ENCODE measurements at regions not wholly inside any gene's neighbourhood (a gene's known extent, or its start where the extent isn't known, plus 50 kb on each side); places are given as distances from the start of the nearest gene placed in this dataset.

GRCh38 chr9:20216438-20216837 lies 405.9 kb downstream of the MLLT3 start:
- Histone ChIP-seq H3K4me3 (no peak overlapping the region), H3K27me3 (no peaks in the 10 kb centered on the region), H3K36me3 (no peaks in the 10 kb centered on the region), H3K9me3 (no peaks in the 10 kb centered on the region), H3K4me1 (no peaks in the 10 kb centered on the region), H3K27ac (no peak overlapping the region)
- intact Hi-C loops (cut with DNase I): no loop called here
- no peak for DNase-seq (ENCODE audit: extremely low spot score in 2 of 2)
- TF ChIP-seq POLR2AphosphoS5 (IDR thresholded peaks at IDR 0.05; ENCODE audit: insufficient read depth in 1 of 2, low read depth in 1 of 2) (no peak), POLR2A (IDR thresholded peaks at IDR 0.05) (no peak), CTCF (IDR thresholded peaks at IDR 0.05) (no peak)

GRCh38 chr9:20215552-20215951 lies 406.7 kb downstream of the MLLT3 start:
- no peaks in the 10 kb centered on the region for H3K27me3 ChIP-seq
- no peaks in the 10 kb centered on the region for H3K4me1 ChIP-seq
- H3K27ac ChIP-seq: no peak overlapping the region
- no peak overlapping the region for H3K4me3 ChIP-seq
- no peaks in the 10 kb centered on the region for H3K36me3 ChIP-seq
- intact Hi-C loops (cut with DNase I): no loop called here
- DNase-seq (ENCODE audit: extremely low spot score in 2 of 2): no peak
- TF ChIP-seq CTCF (IDR thresholded peaks at IDR 0.05): no peak
- no peak for TF ChIP-seq POLR2A (IDR thresholded peaks at IDR 0.05)
- TF ChIP-seq POLR2AphosphoS5 (IDR thresholded peaks at IDR 0.05; ENCODE audit: insufficient read depth in 1 of 2, low read depth in 1 of 2): no peak
- no peaks in the 10 kb centered on the region for H3K9me3 ChIP-seq

- Histone ChIP-seq H3K27me3 (no peaks in the 10 kb centered on the region), H3K4me3 (no peak overlapping the region), H3K4me1 (no peaks in the 10 kb centered on the region), H3K9me3 (no peaks in the 10 kb centered on the region), H3K36me3 (no peaks in the 10 kb centered on the region), H3K27ac (no peak overlapping the region)
- intact Hi-C loops (cut with DNase I): no loop called here
- DNase-seq (ENCODE audit: extremely low spot score in 2 of 2): no peak
- TF ChIP-seq POLR2AphosphoS5 (IDR thresholded peaks at IDR 0.05; ENCODE audit: insufficient read depth in 1 of 2, low read depth in 1 of 2) (no peak), CTCF (IDR thresholded peaks at IDR 0.05) (no peak), POLR2A (IDR thresholded peaks at IDR 0.05) (no peak)
Observed at GRCh38 chr9:20212806-20213205, 409.5 kb downstream of the MLLT3 start.

GRCh38 chr9:20209391-20210340 lies 412.6 kb downstream of the MLLT3 start:
- no peak for TF ChIP-seq POLR2A (IDR thresholded peaks at IDR 0.05)
- no peak for TF ChIP-seq CTCF (IDR thresholded peaks at IDR 0.05)
- TF ChIP-seq POLR2AphosphoS5 (IDR thresholded peaks at IDR 0.05; ENCODE audit: insufficient read depth in 1 of 2, low read depth in 1 of 2): no peak
- H3K4me1 ChIP-seq: no peaks in the 10 kb centered on the region
- no peak for DNase-seq (ENCODE audit: extremely low spot score in 2 of 2)
- no peaks in the 10 kb centered on the region for H3K9me3 ChIP-seq
- intact Hi-C loops (cut with DNase I): no loop called here
- H3K36me3 ChIP-seq: no peaks in the 10 kb centered on the region
- H3K27ac ChIP-seq: no peak overlapping the region
- no peak overlapping the region for H3K4me3 ChIP-seq
- no peaks in the 10 kb centered on the region for H3K27me3 ChIP-seq

GRCh38 chr9:20208961-20209371 lies 413.3 kb downstream of the MLLT3 start:
- no peaks in the 10 kb centered on the region for H3K36me3 ChIP-seq
- no peaks in the 10 kb centered on the region for H3K9me3 ChIP-seq
- H3K4me3 ChIP-seq: no peak overlapping the region
- intact Hi-C loops (cut with DNase I): no loop called here
- TF ChIP-seq POLR2A (IDR thresholded peaks at IDR 0.05) (no peak), POLR2AphosphoS5 (IDR thresholded peaks at IDR 0.05; ENCODE audit: insufficient read depth in 1 of 2, low read depth in 1 of 2) (peak in 1 of 2 donors; percentile 41), CTCF (IDR thresholded peaks at IDR 0.05) (no peak)
- H3K27me3 ChIP-seq: no peaks in the 10 kb centered on the region
- no peak overlapping the region for H3K27ac ChIP-seq
- H3K4me1 ChIP-seq: no peaks in the 10 kb centered on the region
- DNase-seq (ENCODE audit: extremely low spot score in 2 of 2): no peak
